ENCODE measurements at regions not wholly inside any gene's neighbourhood (a gene's known extent, or its start where the extent isn't known, plus 50 kb on each side); places are given as distances from the start of the nearest gene placed in this dataset.

- TF ChIP-seq MXI1 (IDR thresholded peaks at IDR 0.05; ENCODE audit: borderline replicate concordance, low read depth, low read length) = no peak
- TF ChIP-seq RAD21 (IDR thresholded peaks at IDR 0.05; ENCODE audit: low read length) = no peak
- no peak for TF ChIP-seq CEBPB (IDR thresholded peaks at IDR 0.05; ENCODE audit: low read depth, low read length)
- TF ChIP-seq POLR2A (IDR thresholded peaks at IDR 0.05; ENCODE audit: low read depth, low read length) = no peak
- no peak for TF ChIP-seq CTCF (conservative IDR thresholded peaks at IDR 0.05; ENCODE audit: low read depth, low read length)
- no peak for TF ChIP-seq MAFK (IDR thresholded peaks at IDR 0.05; ENCODE audit: low read depth, low read length)
- TF ChIP-seq MAZ (IDR thresholded peaks at IDR 0.05; ENCODE audit: borderline replicate concordance, low read depth, low read length) = no peak
- TF ChIP-seq FOS (IDR thresholded peaks at IDR 0.05; ENCODE audit: low read depth, low read length) = no peak
- no peak for TF ChIP-seq RCOR1 (IDR thresholded peaks at IDR 0.05; ENCODE audit: insufficient replicate concordance, low read length)
- TF ChIP-seq RFX5 (IDR thresholded peaks at IDR 0.05; ENCODE audit: low read depth, low read length) = no peak
- no peak for TF ChIP-seq USF2 (IDR thresholded peaks at IDR 0.05; ENCODE audit: low read depth, low read length)
- TF ChIP-seq SMC3 (IDR thresholded peaks at IDR 0.05; ENCODE audit: low read depth, low read length) = no peak
- TF ChIP-seq BHLHE40 (IDR thresholded peaks at IDR 0.05; ENCODE audit: low read depth, low read length) = no peak
- no peak for TF ChIP-seq NFE2L2 (IDR thresholded peaks at IDR 0.05; ENCODE audit: low read depth, low read length)
These were observed 75.2 kb upstream of the ZCCHC2 start for GRCh38 chr18:62447652-62448051.

All from IMR-90 (cell line).